ENCODE measurements at regions not wholly inside any gene's neighbourhood (a gene's known extent, or its start where the extent isn't known, plus 50 kb on each side); places are given as distances from the start of the nearest gene placed in this dataset.

- TF ChIP-seq TAF1 (IDR thresholded peaks at IDR 0.05; ENCODE audit: borderline replicate concordance, low read depth, low read length) (no peak), YY1 (IDR thresholded peaks at IDR 0.05; ENCODE audit: low read depth) (no peak), NFIC (IDR thresholded peaks at IDR 0.05; ENCODE audit: borderline replicate concordance) (no peak), MXI1 (IDR thresholded peaks at IDR 0.05; ENCODE audit: low read depth, low read length) (no peak), CTCF (IDR thresholded peaks at IDR 0.05) (no peak), TEAD4 (IDR thresholded peaks at IDR 0.05; ENCODE audit: borderline replicate concordance, insufficient read depth) (no peak), MEF2A (IDR thresholded peaks at IDR 0.05; ENCODE audit: borderline replicate concordance, low read depth) (no peak)
Measured at GRCh38 chr7:42727451-42727850, 184.4 kb downstream of the C7orf25 start (continued).

GRCh38 chr7:42726066-42726785 lies 185.6 kb downstream of the C7orf25 start:
- Histone ChIP-seq H3K4me2 (no peak overlapping the region), H2AFZ (ENCODE audit: low read depth) (no peak overlapping the region), H3K27me3 (ENCODE audit: insufficient read depth) (no peaks in the 10 kb centered on the region; the same call in 1 of the 2 replicates), H3K9ac (no peak overlapping the region), H3K79me2 (ENCODE audit: insufficient read depth) (no peaks in the 10 kb centered on the region), H3K4me3 (ENCODE audit: low read depth in 2 of 2, low read length in 1 of 2) (no peak overlapping the region), H3K36me3 (replicated peaks in 1 of 2; ENCODE audit: control insufficient read depth in 1 of 2, insufficient read depth in 2 of 2, low read length in 1 of 2) (no peaks in the 10 kb centered on the region), H3F3A (replicated peaks; ENCODE audit: insufficient read depth) (no peaks in the 10 kb centered on the region), H3K9me3 (no peaks in the 10 kb centered on the region), H3K27ac (ENCODE audit: low read depth in 2 of 2, low read length in 1 of 2) (no peak overlapping the region), H3K4me1 (ENCODE audit: control insufficient read depth in 1 of 2, insufficient read depth in 2 of 2, low read depth in 1 of 2, low read length in 1 of 2) (no peaks in the 10 kb centered on the region), H4K20me1 (ENCODE audit: insufficient read depth) (no peaks in the 10 kb centered on the region), H3K9me2 (no peaks in the 10 kb centered on the region)
- ChIA-PET CTCF (interaction anchor here (1.0 to 2.0 kb wide), 2 partner anchors 17 to 19 kb away, joined by 3 to 8 read pairs; no protein-coding TSS in a partner anchor), POLR2A (no interaction called here)
- DNase-seq: no peak
- no peak for TF ChIP-seq JUND (IDR thresholded peaks at IDR 0.05)
- no peak for TF ChIP-seq ELF1 (IDR thresholded peaks at IDR 0.05)
- no peak for TF ChIP-seq ZBTB33 (IDR thresholded peaks at IDR 0.05; ENCODE audit: borderline replicate concordance, low read depth)
- TF ChIP-seq YY1 (IDR thresholded peaks at IDR 0.05; ENCODE audit: low read depth): no peak
- no peak for TF ChIP-seq SIN3A (IDR thresholded peaks at IDR 0.05; ENCODE audit: borderline replicate concordance, low read depth, low read length)
- no peak for TF ChIP-seq TEAD4 (IDR thresholded peaks at IDR 0.05; ENCODE audit: borderline replicate concordance, insufficient read depth)
- TF ChIP-seq USF1 (IDR thresholded peaks at IDR 0.05; ENCODE audit: borderline replicate concordance, low read depth): no peak
- no peak for TF ChIP-seq NRF1 (IDR thresholded peaks at IDR 0.05; ENCODE audit: low read depth, low read length)
- no peak for TF ChIP-seq PBX3 (IDR thresholded peaks at IDR 0.05)
- no peak for TF ChIP-seq CHD2 (IDR thresholded peaks at IDR 0.05; ENCODE audit: low read length, partially characterized antibody)
- no peak for TF ChIP-seq MXI1 (IDR thresholded peaks at IDR 0.05; ENCODE audit: low read depth, low read length)
- WGBS (ENCODE audit: low lambda C conversion rate): 3% methylated on average over 7 of the region's 7 CpGs

Data from SK-N-SH (cell line).